ENCODE measurements at regions not wholly inside any gene's neighbourhood (a gene's known extent, or its start where the extent isn't known, plus 50 kb on each side); places are given as distances from the start of the nearest gene placed in this dataset.

GRCh38 chr9:108184009-108184408 lies 671.8 kb downstream of the ACTL7B start:
- TF ChIP-seq GTF3A (CRISPR knock-in tag; conservative IDR thresholded peaks at IDR 0.05) (no peak), CTCF (CRISPR knock-in tag; IDR thresholded peaks at IDR 0.05) (no peak), HOXA7 (CRISPR knock-in tag; IDR thresholded peaks at IDR 0.05) (no peak)

Data from HepG2 (cell line).